GM19372 (cell line): ENCODE measurements at regions not wholly inside any gene's neighbourhood (a gene's known extent, or its start where the extent isn't known, plus 50 kb on each side); places are given as distances from the start of the nearest gene placed in this dataset.

Experiments used
- ATAC-seq: cut with Tn5 transposase; IDR thresholded peaks from one replicate; pipeline ENCODE4 v1.9.1; 2021; ENCODE audit warnings: mild to moderate bottlenecking, low read depth, moderate library complexity; ENCODE audit not compliant: unreplicated experiment

- no peak for ATAC-seq
Measured at GRCh38 chr2:138997346-138997745, 217.2 kb upstream of the NXPH2 start.

- no peak for ATAC-seq
Measured at GRCh38 chr2:138994502-138994901, 214.3 kb upstream of the NXPH2 start.

- no peak for ATAC-seq
Measured at GRCh38 chr2:138985881-138986280, 205.7 kb upstream of the NXPH2 start.

GRCh38 chr2:138979131-138979785 is 199.1 kb upstream of the NXPH2 start:
- no peak for ATAC-seq

- no peak for ATAC-seq
Measured at GRCh38 chr2:138974651-138975050, 194.5 kb upstream of the NXPH2 start.

GRCh38 chr2:138964418-138964817 is 184.2 kb upstream of the NXPH2 start:
- ATAC-seq, result no peak

- ATAC-seq, result no peak
Measured at GRCh38 chr2:138962686-138963085, 182.5 kb upstream of the NXPH2 start.

- ATAC-seq, result no peak
Measured at GRCh38 chr2:138960191-138960590, 180.0 kb upstream of the NXPH2 start.

- no peak for ATAC-seq
Measured at GRCh38 chr2:138959031-138959430, 178.8 kb upstream of the NXPH2 start.

- no peak for ATAC-seq
Measured at GRCh38 chr2:138956116-138956515, 175.9 kb upstream of the NXPH2 start.

GRCh38 chr2:138950486-138950885 is 170.3 kb upstream of the NXPH2 start:
- ATAC-seq, result no peak

GRCh38 chr2:138949517-138949916 is 169.3 kb upstream of the NXPH2 start:
- no peak for ATAC-seq

GRCh38 chr2:138948070-138948539 is 167.9 kb upstream of the NXPH2 start:
- ATAC-seq, result no peak

GRCh38 chr2:138943470-138943869 is 163.3 kb upstream of the NXPH2 start:
- no peak for ATAC-seq

- no peak for ATAC-seq
Measured at GRCh38 chr2:138942466-138942865, 162.3 kb upstream of the NXPH2 start.

GRCh38 chr2:138931284-138932256 is 151.4 kb upstream of the NXPH2 start:
- no peak for ATAC-seq

GRCh38 chr2:138930571-138930970 is 150.4 kb upstream of the NXPH2 start:
- ATAC-seq, result no peak

- no peak for ATAC-seq
Measured at GRCh38 chr2:138928374-138929021, 148.3 kb upstream of the NXPH2 start.

- no peak for ATAC-seq
Measured at GRCh38 chr2:138922973-138923563, 142.9 kb upstream of the NXPH2 start.

GRCh38 chr2:138919120-138919747 is 139.0 kb upstream of the NXPH2 start:
- ATAC-seq, result no peak
